HCT116 (cell line): ENCODE measurements at regions not wholly inside any gene's neighbourhood (a gene's known extent, or its start where the extent isn't known, plus 50 kb on each side); places are given as distances from the start of the nearest gene placed in this dataset.

Source experiments
- ATAC-seq: fragments of 200-7000 bp; cut with Tn5 transposase; 2 replicates; pipeline ENCODE4 v1.9.1; 2020; ENCODE audit warnings: mild to moderate bottlenecking, moderate library complexity
- BruUV-seq: library from RNA; stranded (reverse); fragments of 400-500 nt; replicated peaks from 2 replicates; lab custom pipeline; 2021; lab: Mats Ljungman, UMichigan
- CTCF ChIA-PET: fragments of 300-600 bp; sonication (Branson Sonifier 250); formaldehyde crosslinking; loops from one replicate; lab custom pipeline; 2021; ENCODE audit warnings: antibody characterized with exemption; lab: Charles Lee
- POLR2A ChIA-PET: fragments of 300-600, 350-600 bp; sonication (Branson Sonifier 250); formaldehyde crosslinking; loops from one replicate; lab custom pipeline; 2021; ENCODE audit warnings: antibody characterized with exemption; lab: Charles Lee
- RAD21 ChIA-PET, 2 experiments: fragments of 300-600 bp; sonication (Branson Sonifier 250); formaldehyde crosslinking; loops; one replicate each; lab custom pipeline; 2023; ENCODE audit warnings: low total read pairs in 2 of 2; ENCODE audit not compliant: uncharacterized antibody in 2 of 2, unreplicated experiment in 2 of 2, low non-redundant PET in 1 of 2; lab: Charles Lee
- DNase-seq: peaks from one replicate; pipeline ENCODE4 v3.0.0-alpha.2; 2010; ENCODE audit warnings: low read depth, low spot score
- H2AFZ ChIP-seq: fragments of 200-600 bp; shearing (Covaris generic), sonication (generic); 2 replicates; pipeline ENCODE4 v1.6.1; 2017; ENCODE audit warnings: low read depth, mixed run types, mixed read lengths, antibody characterized with exemption, low read length; ENCODE audit not compliant: poor library complexity, severe bottlenecking
- H3K27ac ChIP-seq: 2 replicates; pipeline ENCODE4 v1.5.1; 2012; ENCODE audit warnings: low read depth, low read length
- H3K27me3 ChIP-seq: fragments of 200-600 bp; sonication (generic); 2 replicates; pipeline ENCODE4 v1.6.1; 2016; ENCODE audit warnings: mixed run types, low read length, mixed read lengths; ENCODE audit not compliant: insufficient read depth
- H3K36me3 ChIP-seq, 2 experiments: fragments of 200-500 bp in 1 of 2; fragments of 200-600 bp in 1 of 2; sonication (Bioruptor generic) in 1 of 2; sonication (generic) in 1 of 2; 2 replicates each; pipeline versions ENCODE4 v1.5.1 to v1.6.1; 2014 to 2016; ENCODE audit warnings: low read length in 2 of 2, inconsistent platforms in 1 of 2, mixed read lengths in 1 of 2, mixed run types in 1 of 2; ENCODE audit not compliant: insufficient read depth in 2 of 2, control insufficient read depth in 1 of 2
- H3K4me1 ChIP-seq, 2 experiments: fragments of 200-600 bp in 1 of 2; sonication (generic) in 1 of 2; 2 replicates each; pipeline versions ENCODE4 v1.5.1 to v1.6.1; 2012 to 2017; ENCODE audit warnings: low read length in 2 of 2, inconsistent platforms in 1 of 2, mild to moderate bottlenecking in 1 of 2, mixed read lengths in 1 of 2, mixed run types in 1 of 2, moderate library complexity in 1 of 2; ENCODE audit not compliant: insufficient read depth in 2 of 2, control insufficient read depth in 1 of 2
- H3K4me2 ChIP-seq: fragments of 200-600 bp; sonication (generic); 2 replicates; pipeline ENCODE4 v1.6.1; 2017; ENCODE audit warnings: mixed run types, low read length, mixed read lengths
- H3K4me3 ChIP-seq, 2 experiments: fragments of 200-600 bp in 1 of 2; sonication (generic) in 1 of 2; replicated peaks in 1 of 2; 2 replicates each; pipeline ENCODE4 v1.5.1; 2011 to 2016; ENCODE audit warnings: low read length in 2 of 2, control low read depth in 1 of 2, low read depth in 1 of 2, mild to moderate bottlenecking in 1 of 2, mixed read lengths in 1 of 2, mixed run types in 1 of 2
- H3K79me2 ChIP-seq: fragments of 200-600 bp; sonication (generic); 2 replicates; pipeline ENCODE4 v1.6.1; 2017; ENCODE audit warnings: mild to moderate bottlenecking, mixed run types, low read length, moderate library complexity, mixed read lengths; ENCODE audit not compliant: insufficient read depth
- H3K9ac ChIP-seq: fragments of 200-600 bp; sonication (generic); 2 replicates; pipeline ENCODE4 v1.6.1; 2016; ENCODE audit warnings: low read length, mixed read lengths
- H3K9me2 ChIP-seq: fragments of 200-600 bp; sonication (generic), shearing (Covaris generic); 2 replicates; pipeline ENCODE4 v1.6.1; 2017; ENCODE audit warnings: mixed run types, mild to moderate bottlenecking, moderate library complexity; ENCODE audit not compliant: insufficient read depth
- H3K9me3 ChIP-seq, 2 experiments: fragments of 200-500 bp in 1 of 2; fragments of 200-600 bp in 1 of 2; sonication (Bioruptor generic) in 1 of 2; sonication (generic) in 1 of 2; 2 replicates each; pipeline ENCODE4 v1.6.1; 2014 to 2017; ENCODE audit warnings: low read length in 2 of 2, mixed read lengths in 2 of 2, inconsistent platforms in 1 of 2, low read depth in 1 of 2, mild to moderate bottlenecking in 1 of 2, mixed run types in 1 of 2, moderate library complexity in 1 of 2; ENCODE audit not compliant: control insufficient read depth in 1 of 2, insufficient read depth in 1 of 2
- H4K20me1 ChIP-seq: fragments of 200-600 bp; sonication (generic), shearing (Covaris generic); 2 replicates; pipeline ENCODE4 v1.6.1; 2017; ENCODE audit warnings: mixed run types, mild to moderate bottlenecking, moderate library complexity; ENCODE audit not compliant: insufficient read depth
- ATF3 ChIP-seq: IDR thresholded peaks from 2 replicates; pipeline ENCODE4 v1.6.1; 2012
- CEBPB ChIP-seq: IDR thresholded peaks from 2 replicates; pipeline ENCODE4 v1.6.1; 2012; ENCODE audit warnings: low read depth
- CTCF ChIP-seq, 3 experiments: fragments of 200-600 bp in 1 of 3; sonication (generic) in 1 of 3; IDR thresholded peaks in 2 of 3; conservative IDR thresholded peaks in 1 of 3; 2 replicates each; pipeline ENCODE4 v1.5.1; 2012 to 2017; ENCODE audit warnings: low read depth in 2 of 3, low read length in 2 of 3, antibody characterized with exemption in 1 of 3, borderline replicate concordance in 1 of 3, control low read depth in 1 of 3, mild to moderate bottlenecking in 1 of 3, mixed read lengths in 1 of 3, mixed run types in 1 of 3, moderate library complexity in 1 of 3; ENCODE audit not compliant: insufficient read depth in 1 of 3
- EGR1 ChIP-seq: IDR thresholded peaks from 2 replicates; pipeline ENCODE4 v1.6.1; 2012; ENCODE audit warnings: low read depth
- ELF1 ChIP-seq: IDR thresholded peaks from 2 replicates; pipeline ENCODE4 v1.6.1; 2012; ENCODE audit warnings: low read depth, borderline replicate concordance
- EZH2phosphoT487 ChIP-seq: fragments of 200-600 bp; IDR thresholded peaks from 2 replicates; pipeline ENCODE4 v1.6.1; 2018; ENCODE audit warnings: antibody characterized with exemption, borderline replicate concordance
- JUND ChIP-seq: IDR thresholded peaks from 2 replicates; pipeline ENCODE4 v1.6.1; 2012
- POLR2A ChIP-seq: IDR thresholded peaks from 2 replicates; pipeline ENCODE4 v1.7.0; 2011; ENCODE audit warnings: borderline replicate concordance; ENCODE audit not compliant: insufficient read depth, insufficient read length; ENCODE audit errors: extremely low read depth
- RAD21 ChIP-seq: IDR thresholded peaks from 2 replicates; pipeline ENCODE4 v1.6.1; 2012; ENCODE audit warnings: low read depth, mild to moderate bottlenecking
- REST ChIP-seq: IDR thresholded peaks from 2 replicates; pipeline ENCODE4 v1.6.1; 2012; ENCODE audit warnings: low read depth
- SIN3A ChIP-seq: IDR thresholded peaks from 2 replicates; pipeline ENCODE4 v1.6.1; 2012; ENCODE audit warnings: low read depth
- SP1 ChIP-seq: IDR thresholded peaks from 2 replicates; pipeline ENCODE4 v1.6.1; 2012; ENCODE audit warnings: low read depth
- YY1 ChIP-seq: IDR thresholded peaks from 2 replicates; pipeline ENCODE4 v1.6.1; 2011; ENCODE audit warnings: low read length, low read depth, moderate library complexity, mild to moderate bottlenecking; ENCODE audit not compliant: insufficient replicate concordance; ENCODE audit errors: extremely low read depth
- ZBTB33 ChIP-seq: IDR thresholded peaks from 2 replicates; pipeline ENCODE4 v1.6.1; 2011; ENCODE audit warnings: mild to moderate bottlenecking, low read length, moderate library complexity; ENCODE audit not compliant: insufficient replicate concordance; ENCODE audit errors: extremely low read depth
- ZFX ChIP-seq: fragments of 450-650 bp; IDR thresholded peaks from 2 replicates; pipeline ENCODE4 v1.6.1; 2017
- ZNF274 ChIP-seq: fragments of 200-500 bp; sonication (Bioruptor generic); IDR thresholded peaks from 2 replicates; pipeline ENCODE4 v1.6.1; 2014; ENCODE audit warnings: mild to moderate bottlenecking, low read depth, low read length, inconsistent platforms
- intact Hi-C: fragments of 100-400 bp; cut with micrococcal nuclease; formaldehyde crosslinking; loops from 2 replicates; pipeline ENCODE4 v1.10.0; 2022

GRCh38 chr3:127132876-127133275, 60.1 kb upstream of the PRR23E start:
- ChIA-PET CTCF (no interaction called here), RAD21 (no interaction called here), POLR2A (no interaction called here)
- H3K9me2 ChIP-seq, result no peaks in the 10 kb centered on the region
- H3K9me3 ChIP-seq, result no peaks in the 10 kb centered on the region
- no peaks in the 10 kb centered on the region for H3K79me2 ChIP-seq
- intact Hi-C loops, result no loop called here
- H3K4me2 ChIP-seq, result no peak overlapping the region
- H3K9ac ChIP-seq, result no peak overlapping the region
- no peaks in the 10 kb centered on the region for H3K36me3 ChIP-seq
- H3K27ac ChIP-seq, result no peak overlapping the region
- ATAC-seq (no peak), DNase-seq (no peak)
- H3K4me1 ChIP-seq, result no peaks in the 10 kb centered on the region
- H4K20me1 ChIP-seq, result no peaks in the 10 kb centered on the region
- 0 out of 2 replicates have a peak, but pooled peaks cover 6% of the 10 kb centered on the region for H3K27me3 ChIP-seq
- no peak overlapping the region for H3K4me3 ChIP-seq
- no peak for TF ChIP-seq SP1
- no peak for TF ChIP-seq CEBPB
- TF ChIP-seq RAD21, result no peak
- no peak for TF ChIP-seq EGR1
- no peak for TF ChIP-seq ATF3
- TF ChIP-seq REST, result no peak
- no peak for TF ChIP-seq EZH2phosphoT487
- no peak for TF ChIP-seq JUND
- no peak for TF ChIP-seq ELF1
- TF ChIP-seq YY1, result no peak
- no peak for TF ChIP-seq POLR2A
- no peak for TF ChIP-seq SIN3A
- no peak for TF ChIP-seq CTCF (IDR thresholded peaks at IDR 0.05 in 2 of 3, conservative IDR thresholded peaks at IDR 0.05 in 1 of 3; ENCODE audit: borderline replicate concordance in 1 of 3, insufficient read depth in 1 of 3, low read depth in 2 of 3, low read length in 2 of 3)
- no peak for TF ChIP-seq ZBTB33
- TF ChIP-seq ZFX, result no peak
- TF ChIP-seq ZNF274, result no peak
- BruUV-seq, result no TSS peak
- no peak overlapping the region for H2AFZ ChIP-seq
